Activated T-cell treated with anti-CD3 and anti-CD28 coated beads, Interleukin-2, amount 50 U/mL, for 24 hours (primary cell): ENCODE measurements at regions not wholly inside any gene's neighbourhood (a gene's known extent, or its start where the extent isn't known, plus 50 kb on each side); places are given as distances from the start of the nearest gene placed in this dataset.
"Not testable (repeated sequence)": the region's sequence is repeated elsewhere in the genome, so short reads cannot be mapped to it uniquely, and the experiment has no call there.

Experiments
- DNase-seq: peaks from one replicate; pipeline ENCODE4 v3.0.0-alpha.2; 2020
- H3K27ac Mint-ChIP-seq: 2 replicates; pipeline ENCODE4 v1.8.0; 2020; ENCODE audit warnings: mild to moderate bottlenecking, mixed read lengths
- H3K27me3 Mint-ChIP-seq: 2 replicates; pipeline ENCODE4 v1.8.0; 2020; ENCODE audit warnings: mixed read lengths
- H3K36me3 Mint-ChIP-seq: 2 replicates; pipeline ENCODE4 v1.8.0; 2020; ENCODE audit warnings: low read depth, mixed read lengths
- H3K4me1 Mint-ChIP-seq: 2 replicates; pipeline ENCODE4 v1.8.0; 2020; ENCODE audit warnings: low read depth, mixed read lengths
- H3K4me3 Mint-ChIP-seq: 2 replicates; pipeline ENCODE4 v1.8.0; 2020; ENCODE audit warnings: mild to moderate bottlenecking, moderate library complexity, mixed read lengths
- H3K9me3 Mint-ChIP-seq: 2 replicates; pipeline ENCODE4 v1.8.0; 2020; ENCODE audit warnings: mixed read lengths

DNA sequence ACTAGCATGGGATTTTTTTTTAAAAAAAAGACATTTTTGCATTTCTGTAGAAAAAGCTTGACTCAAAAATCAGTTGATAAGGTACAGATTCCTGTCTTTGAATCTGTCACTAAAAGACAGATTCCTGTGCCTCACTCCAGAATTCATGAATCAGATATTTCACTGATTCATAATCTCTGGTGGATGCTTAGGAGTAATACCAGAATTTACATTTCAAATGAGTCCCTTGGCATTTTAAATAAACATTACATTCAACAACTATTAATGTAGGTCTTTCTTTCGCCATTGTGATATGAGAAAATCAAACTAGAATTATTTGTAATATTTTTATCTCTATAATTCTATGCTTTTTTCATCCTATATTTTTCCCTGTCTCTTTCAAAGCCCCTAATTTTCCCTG lies 128.3 kb downstream of the APIP start:
- no peak for DNase-seq
- H3K36me3 Mint-ChIP-seq = no peaks in the 10 kb centered on the region
- peaks cover 21% of the 10 kb centered on the region for H3K27me3 Mint-ChIP-seq
- no peak overlapping the region for H3K4me3 Mint-ChIP-seq
- H3K9me3 Mint-ChIP-seq = peaks cover 5% of the 10 kb centered on the region
- no peak overlapping the region for H3K27ac Mint-ChIP-seq
- H3K4me1 Mint-ChIP-seq = peaks cover 2% of the 10 kb centered on the region

DNA sequence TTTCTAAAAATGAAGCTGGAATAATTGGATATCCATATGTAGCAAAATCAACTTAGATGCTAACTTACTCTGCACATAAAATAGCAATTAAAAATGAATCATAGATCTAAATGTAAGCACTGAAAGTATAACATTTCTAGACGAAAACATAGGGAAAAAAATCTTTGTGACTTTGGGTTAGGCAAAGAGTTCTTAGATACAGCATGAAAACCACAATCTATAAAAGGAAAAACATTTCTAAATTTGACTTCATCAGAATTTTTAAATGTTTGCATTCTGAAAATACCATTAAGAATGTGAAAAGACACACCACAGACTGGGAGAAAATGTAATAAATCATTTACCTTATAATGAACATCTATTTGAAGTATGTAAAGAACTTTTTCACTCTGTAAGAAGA lies 128.8 kb downstream of the APIP start:
- DNase-seq = no peak
- H3K27ac Mint-ChIP-seq = no peak overlapping the region
- H3K4me1 Mint-ChIP-seq = peaks cover 2% of the 10 kb centered on the region
- H3K36me3 Mint-ChIP-seq = no peaks in the 10 kb centered on the region
- peaks cover 18% of the 10 kb centered on the region for H3K27me3 Mint-ChIP-seq
- no peak overlapping the region for H3K4me3 Mint-ChIP-seq
- peaks cover 5% of the 10 kb centered on the region for H3K9me3 Mint-ChIP-seq

DNA sequence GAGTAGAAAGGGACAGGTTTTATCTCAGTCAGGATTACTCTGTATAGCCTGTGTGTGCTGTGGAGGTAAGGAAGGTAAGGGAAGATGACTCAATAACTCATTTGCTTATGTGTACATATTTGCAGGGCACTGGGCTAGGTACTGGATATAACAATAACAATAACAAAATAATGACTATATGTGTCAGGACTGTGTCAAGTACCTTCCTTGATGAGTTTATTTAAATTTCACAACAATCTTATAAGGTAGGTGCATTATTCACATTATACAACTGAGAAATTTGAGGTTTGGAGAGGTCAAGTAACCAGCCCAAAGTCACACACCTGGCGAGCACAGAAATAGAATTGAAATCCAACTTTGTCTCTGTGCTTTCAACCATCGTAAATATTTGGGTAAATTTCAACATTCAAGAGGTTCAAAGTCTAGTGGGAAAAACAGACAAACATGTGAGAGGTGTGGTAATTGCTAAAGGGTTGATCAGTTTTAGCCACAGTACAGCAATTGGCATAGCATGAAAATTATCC lies 131.8 kb downstream of the APIP start:
- Mint-ChIP-seq H3K9me3 (no peaks in the 10 kb centered on the region), H3K4me1 (no peaks in the 10 kb centered on the region), H3K36me3 (no peaks in the 10 kb centered on the region), H3K27ac (no peak overlapping the region), H3K4me3 (no peak overlapping the region), H3K27me3 (peaks cover 32% of the 10 kb centered on the region)
- DNase-seq = no peak

DNA sequence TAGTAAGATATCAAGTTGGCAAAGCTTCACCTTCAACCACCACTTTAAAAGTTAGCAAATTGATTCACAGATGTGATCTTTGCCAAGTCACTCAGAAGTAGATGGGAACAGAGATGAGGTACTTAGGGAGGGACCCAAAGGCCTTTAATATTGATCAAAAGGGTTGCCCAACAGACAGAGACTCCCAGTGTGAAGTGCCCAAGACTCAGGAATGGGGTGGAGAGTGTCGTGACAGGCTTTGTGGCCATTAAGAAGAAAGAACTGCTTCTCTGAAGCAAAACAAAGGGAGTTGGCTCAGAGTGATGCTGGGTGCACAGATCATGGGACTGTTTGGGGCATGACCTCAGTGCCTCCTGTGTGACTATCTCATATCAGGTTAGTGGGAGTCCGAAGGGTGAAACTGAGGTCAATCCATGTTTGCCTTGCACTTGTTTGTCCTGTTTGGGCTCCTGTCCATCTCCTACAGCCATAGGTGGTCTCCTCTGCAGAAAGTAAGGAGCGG lies 132.3 kb downstream of the APIP start:
- H3K4me1 Mint-ChIP-seq = no peaks in the 10 kb centered on the region
- no peaks in the 10 kb centered on the region for H3K36me3 Mint-ChIP-seq
- no peaks in the 10 kb centered on the region for H3K9me3 Mint-ChIP-seq
- peaks cover 32% of the 10 kb centered on the region for H3K27me3 Mint-ChIP-seq
- no peak for DNase-seq
- no peak overlapping the region for H3K4me3 Mint-ChIP-seq
- H3K27ac Mint-ChIP-seq = no peak overlapping the region

DNA sequence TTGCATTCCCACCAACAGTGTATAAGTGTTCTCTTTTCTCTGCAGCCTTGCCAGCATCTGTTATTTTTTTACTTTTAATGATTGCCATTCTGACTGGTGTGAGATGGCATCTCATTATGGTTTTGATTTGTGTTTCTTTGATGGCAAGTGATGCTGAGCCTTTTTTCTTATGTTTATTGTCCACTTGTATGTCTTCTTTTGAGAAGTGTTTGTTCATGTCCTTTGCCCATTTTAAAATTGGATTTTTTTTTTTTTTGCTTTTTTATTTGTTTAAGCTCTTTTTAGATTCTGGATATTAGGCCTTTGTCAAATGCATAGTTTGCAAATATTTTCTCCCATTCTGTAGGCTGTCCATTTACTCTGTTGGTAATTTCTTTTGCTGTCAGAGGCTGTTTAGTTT lies 134.4 kb downstream of the APIP start:
- H3K27ac Mint-ChIP-seq, H3K4me3 Mint-ChIP-seq, H3K9me3 Mint-ChIP-seq, H3K36me3 Mint-ChIP-seq, H3K4me1 Mint-ChIP-seq, DNase-seq: not testable (repeated sequence)
- H3K27me3 Mint-ChIP-seq = peaks cover 40% of the 10 kb centered on the region

DNA sequence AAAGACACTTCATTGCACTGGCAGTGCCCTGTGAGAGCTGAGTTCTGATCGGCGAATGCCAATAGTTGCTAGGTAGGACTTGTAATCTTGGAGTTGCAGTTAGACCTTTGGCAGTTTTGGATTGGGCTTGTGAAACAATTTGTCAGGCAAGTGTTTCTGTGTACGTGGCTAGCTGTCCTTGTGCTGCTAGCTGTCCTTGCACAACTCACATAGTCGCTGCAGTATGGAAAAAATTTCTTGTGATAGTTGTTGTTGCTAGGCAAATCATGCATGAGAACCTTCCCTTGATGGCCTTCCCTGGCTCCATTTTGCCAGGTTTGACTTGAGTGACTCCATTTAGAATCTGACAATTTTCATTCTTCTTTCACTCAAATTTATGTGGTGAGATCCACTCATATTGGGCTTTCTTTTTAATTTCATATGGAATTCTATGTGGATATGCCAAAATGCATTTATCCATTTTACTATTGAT lies 140.7 kb downstream of the APIP start:
- H3K4me1 Mint-ChIP-seq = no peaks in the 10 kb centered on the region
- DNase-seq = no peak
- H3K4me3 Mint-ChIP-seq = no peak overlapping the region
- no peaks in the 10 kb centered on the region for H3K9me3 Mint-ChIP-seq
- H3K27ac Mint-ChIP-seq = no peak overlapping the region
- no peaks in the 10 kb centered on the region for H3K36me3 Mint-ChIP-seq
- peaks cover 44% of the 10 kb centered on the region for H3K27me3 Mint-ChIP-seq

DNA sequence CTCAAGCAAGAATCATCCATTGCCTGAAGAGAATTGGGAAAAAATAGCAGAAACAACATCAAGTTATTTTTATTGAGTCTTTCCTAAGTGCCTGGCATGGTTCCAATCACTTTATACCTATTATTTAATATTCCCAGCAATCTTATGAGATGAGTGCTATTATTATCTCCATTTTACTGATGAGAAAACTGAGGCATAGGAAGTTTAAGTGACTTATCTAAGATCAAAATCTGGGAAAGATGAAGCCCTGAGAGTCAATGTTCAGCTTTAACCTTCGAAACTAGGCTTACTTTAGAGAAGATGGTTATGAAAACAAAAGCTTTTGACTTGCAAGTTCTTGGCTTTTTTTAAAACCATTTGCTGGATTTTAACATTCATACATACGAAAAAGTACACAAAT lies 141.6 kb downstream of the APIP start:
- no peak for DNase-seq
- H3K4me1 Mint-ChIP-seq = no peaks in the 10 kb centered on the region
- no peak overlapping the region for H3K27ac Mint-ChIP-seq
- H3K27me3 Mint-ChIP-seq = peaks cover 46% of the 10 kb centered on the region
- no peak overlapping the region for H3K4me3 Mint-ChIP-seq
- no peaks in the 10 kb centered on the region for H3K36me3 Mint-ChIP-seq
- no peaks in the 10 kb centered on the region for H3K9me3 Mint-ChIP-seq

DNA sequence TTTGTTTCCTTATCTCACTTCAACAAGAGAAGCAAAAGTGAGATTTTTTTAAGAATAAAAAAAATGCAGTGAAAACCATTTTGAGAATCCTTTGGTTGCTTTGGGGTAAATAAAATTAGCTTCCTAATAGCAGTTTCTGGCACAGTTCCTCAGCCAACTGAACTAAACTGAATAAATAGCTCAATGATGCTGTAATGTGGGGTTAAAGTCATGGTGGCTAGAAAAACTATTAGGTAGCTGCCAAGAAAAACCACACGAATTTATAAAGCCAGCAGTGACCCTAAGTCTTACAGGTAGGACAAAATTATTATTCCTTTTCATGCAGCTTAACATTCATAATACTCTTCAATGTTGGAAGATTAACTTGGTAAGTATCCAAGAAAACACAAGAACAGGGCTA lies 142.4 kb downstream of the APIP start:
- no peak for DNase-seq
- no peak overlapping the region for H3K4me3 Mint-ChIP-seq
- H3K27me3 Mint-ChIP-seq = peaks cover 54% of the 10 kb centered on the region
- no peaks in the 10 kb centered on the region for H3K36me3 Mint-ChIP-seq
- no peak overlapping the region for H3K27ac Mint-ChIP-seq
- no peaks in the 10 kb centered on the region for H3K9me3 Mint-ChIP-seq
- no peaks in the 10 kb centered on the region for H3K4me1 Mint-ChIP-seq

DNA sequence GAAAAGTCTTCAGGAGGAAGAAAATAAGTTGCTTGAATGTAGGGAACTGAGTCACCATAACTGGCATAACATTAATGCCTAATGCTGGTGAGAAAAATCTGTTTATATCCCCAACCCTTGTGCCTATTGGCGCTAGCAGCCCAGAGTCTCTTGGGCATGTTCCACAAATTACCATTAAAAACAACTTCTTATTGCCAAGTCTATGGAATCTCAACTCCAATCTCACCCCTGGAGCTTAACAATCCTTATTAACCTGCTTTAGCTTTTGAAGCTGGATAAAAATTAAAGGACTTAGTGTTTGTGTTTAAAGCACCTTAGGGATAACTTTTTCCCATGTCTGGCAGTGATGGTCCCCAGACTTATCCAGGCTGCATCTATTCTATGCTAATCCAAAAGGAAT lies 143.0 kb downstream of the APIP start:
- Mint-ChIP-seq H3K27me3 (peaks cover 59% of the 10 kb centered on the region), H3K36me3 (no peaks in the 10 kb centered on the region), H3K27ac (no peak overlapping the region), H3K4me3 (no peak overlapping the region), H3K4me1 (no peaks in the 10 kb centered on the region), H3K9me3 (no peaks in the 10 kb centered on the region)
- DNase-seq = no peak

DNA sequence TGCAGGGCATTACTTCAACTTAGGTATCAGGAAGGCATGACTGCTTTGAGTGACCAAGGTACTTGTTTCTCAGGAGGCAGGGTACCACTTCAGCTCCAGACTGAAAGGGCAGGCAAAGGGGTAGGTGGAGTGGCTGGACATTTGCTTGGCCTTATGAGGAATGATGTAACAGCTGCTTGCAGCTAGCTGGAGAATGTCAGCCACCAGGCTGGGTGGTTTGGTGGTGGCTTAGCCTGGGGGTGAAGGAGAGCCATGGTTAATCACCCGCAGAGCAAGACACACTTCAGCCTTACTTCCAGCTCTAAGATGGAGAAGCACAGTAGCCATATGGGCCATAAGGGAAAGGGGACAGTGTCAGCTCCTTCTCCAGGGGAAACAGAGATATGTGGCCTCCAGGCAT lies 146.1 kb downstream of the APIP start:
- no peaks in the 10 kb centered on the region for H3K36me3 Mint-ChIP-seq
- no peak overlapping the region for H3K4me3 Mint-ChIP-seq
- H3K4me1 Mint-ChIP-seq = no peaks in the 10 kb centered on the region
- peaks cover 55% of the 10 kb centered on the region for H3K27me3 Mint-ChIP-seq
- no peak for DNase-seq
- H3K27ac Mint-ChIP-seq = no peak overlapping the region
- H3K9me3 Mint-ChIP-seq = peaks cover 4% of the 10 kb centered on the region

DNA sequence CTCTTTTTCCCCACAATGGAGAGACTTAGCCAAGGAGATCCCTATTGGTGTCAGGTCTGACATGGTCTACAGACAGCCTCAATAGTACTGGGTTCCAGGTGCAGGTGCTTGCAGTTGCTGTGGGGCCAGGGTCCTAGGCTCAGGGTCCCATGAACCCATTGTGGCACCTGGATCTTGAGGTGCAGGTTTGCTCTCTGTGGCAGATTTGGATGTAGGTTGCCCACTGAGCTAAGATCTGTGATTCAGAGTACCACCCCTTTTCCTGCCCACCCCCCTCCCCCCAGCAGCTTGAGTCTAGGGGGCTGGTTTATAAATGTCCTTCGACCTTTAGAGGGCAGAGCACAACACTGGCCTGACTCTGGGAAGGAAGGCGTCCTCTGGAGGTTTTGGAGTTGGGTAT lies 147.0 kb downstream of the APIP start:
- Mint-ChIP-seq H3K4me1 (no peaks in the 10 kb centered on the region), H3K36me3 (no peaks in the 10 kb centered on the region), H3K9me3 (peaks cover 4% of the 10 kb centered on the region), H3K4me3 (no peak overlapping the region), H3K27ac (no peak overlapping the region), H3K27me3 (peaks cover 55% of the 10 kb centered on the region)
- DNase-seq = no peak

DNA sequence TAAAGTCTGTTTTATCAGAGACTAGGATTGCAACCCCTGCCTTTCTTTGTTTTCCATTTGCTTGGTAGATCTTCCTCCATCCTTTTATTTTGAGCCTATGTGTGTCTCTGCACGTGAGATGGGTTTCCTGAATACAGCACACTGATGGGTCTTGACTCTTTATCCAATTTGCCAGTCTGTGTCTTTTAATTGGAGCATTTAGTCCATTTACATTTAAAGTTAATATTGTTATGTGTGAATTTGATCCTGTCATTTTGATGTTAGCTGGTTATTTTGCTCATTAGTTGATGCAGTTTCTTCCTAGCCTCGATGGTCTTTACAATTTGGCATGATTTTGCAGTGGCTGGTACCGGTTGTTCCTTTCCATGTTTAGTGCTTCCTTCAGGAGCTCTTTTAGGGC lies 141.7 kb downstream of the EHF start:
- H3K4me3 Mint-ChIP-seq, H3K9me3 Mint-ChIP-seq, H3K4me1 Mint-ChIP-seq, DNase-seq, H3K36me3 Mint-ChIP-seq, H3K27ac Mint-ChIP-seq: not testable (repeated sequence)
- peaks cover 34% of the 10 kb centered on the region for H3K27me3 Mint-ChIP-seq

DNA sequence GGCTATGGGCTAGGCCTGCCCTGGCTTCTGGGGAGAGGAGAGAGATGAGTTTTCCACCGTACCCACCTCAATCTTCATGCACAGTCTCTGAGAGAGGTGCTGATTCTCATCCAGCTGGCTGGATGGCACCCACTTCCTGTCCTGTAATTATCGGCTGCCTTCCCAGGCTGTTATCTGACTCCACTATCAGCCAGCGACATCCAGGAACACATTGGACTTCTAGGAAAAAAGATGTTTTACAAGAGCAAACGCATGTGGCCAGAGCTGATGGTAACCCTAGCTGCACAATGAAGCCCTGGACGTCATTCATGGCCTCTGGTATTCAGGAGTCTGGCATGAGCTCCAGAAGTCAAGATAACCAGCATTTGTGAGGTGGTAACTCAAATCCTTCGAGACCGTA lies 137.4 kb downstream of the EHF start:
- Mint-ChIP-seq H3K36me3 (no peaks in the 10 kb centered on the region), H3K4me1 (no peaks in the 10 kb centered on the region), H3K9me3 (peaks cover 3% of the 10 kb centered on the region), H3K4me3 (no peak overlapping the region), H3K27me3 (peaks cover 41% of the 10 kb centered on the region), H3K27ac (no peak overlapping the region)
- DNase-seq = no peak

DNA sequence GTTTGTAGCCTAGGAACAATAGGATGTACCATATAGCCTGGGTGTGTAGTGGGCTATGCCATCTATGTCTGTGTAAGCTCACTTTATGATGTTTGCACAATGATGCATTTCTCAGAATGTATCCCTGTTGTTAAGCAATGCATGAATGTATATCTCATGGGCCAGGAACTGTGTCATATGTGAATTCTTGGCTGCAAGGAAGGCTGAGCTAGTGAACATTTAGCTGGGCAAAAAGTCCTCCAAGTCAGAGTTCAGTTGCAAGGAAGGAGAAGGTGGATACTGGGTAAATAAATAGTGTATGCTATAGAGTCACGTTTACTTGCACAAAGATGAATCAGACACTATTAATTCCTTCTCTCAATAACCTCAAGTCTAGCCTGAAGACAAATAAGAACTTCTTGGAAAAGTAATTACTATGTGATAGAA lies 136.1 kb downstream of the EHF start:
- H3K27ac Mint-ChIP-seq = no peak overlapping the region
- no peak overlapping the region for H3K4me3 Mint-ChIP-seq
- H3K27me3 Mint-ChIP-seq = peaks cover 40% of the 10 kb centered on the region
- no peaks in the 10 kb centered on the region for H3K36me3 Mint-ChIP-seq
- no peak for DNase-seq
- H3K9me3 Mint-ChIP-seq = no peaks in the 10 kb centered on the region
- no peaks in the 10 kb centered on the region for H3K4me1 Mint-ChIP-seq

DNA sequence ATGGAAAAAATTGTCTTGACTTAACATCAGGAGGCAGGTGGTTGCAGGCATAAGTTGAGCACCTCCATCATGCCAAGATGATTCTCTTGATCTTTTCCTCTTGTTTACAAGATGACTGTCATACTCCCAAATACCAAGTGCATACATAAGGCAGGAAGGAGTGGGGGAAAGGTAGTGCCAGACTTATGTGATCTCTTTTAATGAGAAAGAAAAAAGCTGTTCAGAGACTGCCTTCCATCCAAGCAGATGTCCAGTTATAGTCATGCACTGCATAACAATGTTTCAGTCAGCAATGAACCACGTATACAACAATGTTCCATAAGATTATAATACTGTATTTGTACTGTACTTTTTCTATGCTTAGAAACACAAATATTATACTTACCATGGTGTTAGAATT lies 135.7 kb downstream of the EHF start:
- H3K4me3 Mint-ChIP-seq = no peak overlapping the region
- no peak overlapping the region for H3K27ac Mint-ChIP-seq
- H3K9me3 Mint-ChIP-seq = no peaks in the 10 kb centered on the region
- peaks cover 43% of the 10 kb centered on the region for H3K27me3 Mint-ChIP-seq
- DNase-seq = no peak
- no peaks in the 10 kb centered on the region for H3K4me1 Mint-ChIP-seq
- H3K36me3 Mint-ChIP-seq = no peaks in the 10 kb centered on the region

DNA sequence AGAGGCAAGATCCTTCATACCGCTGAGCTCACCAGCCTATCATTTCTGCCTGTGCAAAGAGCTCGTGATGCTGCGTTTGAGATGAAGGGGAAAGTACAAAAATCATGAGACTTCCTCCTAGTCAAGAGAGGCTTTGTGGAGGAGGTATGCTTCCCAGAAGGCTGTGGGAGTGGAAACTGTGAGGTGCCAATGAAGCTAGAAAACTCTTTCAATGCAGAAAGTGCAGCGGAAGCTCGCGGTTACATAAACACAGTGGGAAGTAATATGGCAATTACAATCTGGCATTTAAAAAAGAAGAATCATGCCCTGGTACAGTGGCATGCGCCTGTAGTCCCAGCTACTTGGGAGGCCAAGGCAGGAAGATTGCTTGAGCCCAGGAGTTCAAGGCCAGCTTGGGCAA lies 134.8 kb downstream of the EHF start:
- no peak overlapping the region for H3K27ac Mint-ChIP-seq
- peaks cover 47% of the 10 kb centered on the region for H3K27me3 Mint-ChIP-seq
- H3K36me3 Mint-ChIP-seq = no peaks in the 10 kb centered on the region
- H3K4me3 Mint-ChIP-seq = no peak overlapping the region
- H3K4me1 Mint-ChIP-seq = no peaks in the 10 kb centered on the region
- H3K9me3 Mint-ChIP-seq = no peaks in the 10 kb centered on the region
- no peak for DNase-seq
